NCI-H345 treated with DMSO at 0.1 percent for 48 hours (cell line): ENCODE measurements at regions not wholly inside any gene's neighbourhood (a gene's known extent, or its start where the extent isn't known, plus 50 kb on each side); places are given as distances from the start of the nearest gene placed in this dataset.

Source experiments
- DNase-seq: peaks from one replicate; lab custom pipeline; 2025; ENCODE audit not compliant: unreplicated experiment; lab: John Stamatoyannopoulos, UW

- no peak for DNase-seq
Observed at GRCh38 chr13:73970421-73971055, 163.7 kb downstream of the KLF12 start.

- no peak for DNase-seq
Observed at GRCh38 chr13:73967397-73968165, 166.6 kb downstream of the KLF12 start.

GRCh38 chr13:73966331-73966730, 167.9 kb downstream of the KLF12 start:
- DNase-seq = no peak

- no peak for DNase-seq
Observed at GRCh38 chr13:73962284-73962683, 171.9 kb downstream of the KLF12 start.

GRCh38 chr13:73961181-73961580, 173.0 kb downstream of the KLF12 start:
- DNase-seq = no peak

- no peak for DNase-seq
Observed at GRCh38 chr13:73960474-73960873, 173.7 kb downstream of the KLF12 start.

GRCh38 chr13:73958657-73959397, 175.4 kb downstream of the KLF12 start:
- DNase-seq = no peak

GRCh38 chr13:73957889-73958288, 176.3 kb downstream of the KLF12 start:
- DNase-seq = no peak

GRCh38 chr13:73956795-73957408, 177.3 kb downstream of the KLF12 start:
- DNase-seq = no peak

GRCh38 chr13:73955977-73956500, 178.2 kb downstream of the KLF12 start:
- no peak for DNase-seq

- no peak for DNase-seq
Observed at GRCh38 chr13:73954808-73955207, 179.4 kb downstream of the KLF12 start.

GRCh38 chr13:73952648-73953047, 181.6 kb downstream of the KLF12 start:
- no peak for DNase-seq

- DNase-seq = no peak
Observed at GRCh38 chr13:73948848-73949529, 185.2 kb downstream of the KLF12 start.

GRCh38 chr13:73945871-73946270, 188.3 kb downstream of the KLF12 start:
- DNase-seq = no peak

- DNase-seq = no peak
Observed at GRCh38 chr13:73945382-73945781, 188.8 kb downstream of the KLF12 start.

- DNase-seq = no peak
Observed at GRCh38 chr13:73943965-73944233, 190.3 kb downstream of the KLF12 start.

GRCh38 chr13:73943137-73943964, 190.9 kb downstream of the KLF12 start:
- DNase-seq = no peak

- no peak for DNase-seq
Observed at GRCh38 chr13:73941752-73942151, 192.5 kb downstream of the KLF12 start.

- DNase-seq = no peak
Observed at GRCh38 chr13:73940098-73940497, 194.1 kb downstream of the KLF12 start.

GRCh38 chr13:73939603-73940002, 194.6 kb downstream of the KLF12 start:
- no peak for DNase-seq
